Body of pancreas (tissue), 4 donors: ENCODE measurements at regions not wholly inside any gene's neighbourhood (a gene's known extent, or its start where the extent isn't known, plus 50 kb on each side); places are given as distances from the start of the nearest gene placed in this dataset.

Source experiments
- POLR2A ChIP-seq, 3 donors: fragments of 450-650 bp; IDR thresholded peaks; one replicate each; pipeline ENCODE4 v1.6.1; 2016; ENCODE audit warnings: antibody characterized with exemption in 3 of 3, mild to moderate bottlenecking in 2 of 3
- TF ChIP-seq, protein P1 (sequence below), 7 experiments: fragments of 450-650 bp in 4 of 7; fragments of 200-600 bp in 3 of 7; sonication (generic) in 3 of 7; IDR thresholded peaks; one replicate each; pipeline ENCODE4 v1.5.1; 2016 to 2019; ENCODE audit warnings: antibody characterized with exemption in 7 of 7

DNA sequence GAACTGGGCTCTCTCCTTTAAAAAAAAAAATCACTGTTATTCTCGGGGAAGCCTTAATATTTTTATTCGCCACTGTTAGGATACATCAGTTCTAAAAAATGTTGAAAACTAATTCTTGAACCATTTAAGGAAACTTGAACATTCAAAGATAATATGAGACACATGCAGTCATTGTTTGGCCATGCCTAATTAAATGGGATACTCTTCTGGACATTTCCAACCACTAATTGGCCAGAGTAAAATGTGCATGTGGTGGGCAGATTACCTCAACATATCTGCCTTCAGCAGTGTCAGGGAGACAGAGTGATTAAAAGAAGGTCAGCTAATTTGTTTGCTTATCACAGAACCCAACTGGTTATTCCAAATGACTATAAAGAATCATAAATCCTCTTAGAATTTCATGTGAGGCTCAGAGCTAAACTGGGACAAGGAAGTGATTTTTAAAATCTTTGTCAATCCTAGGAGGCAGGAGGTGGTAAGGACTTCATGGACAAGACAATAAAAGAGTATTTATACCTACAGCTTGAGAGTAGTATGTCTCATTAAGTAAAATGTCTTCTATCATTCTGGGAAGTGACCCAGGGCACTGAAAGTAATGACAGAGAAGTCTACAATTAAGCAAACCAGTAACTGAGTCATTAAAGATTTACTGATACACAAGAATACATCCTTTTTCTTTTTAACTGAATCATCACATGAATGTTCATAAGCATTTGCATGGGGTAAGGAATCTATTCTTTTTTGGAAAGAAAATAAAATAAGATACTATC is 242.9 kb upstream of the TRPM3 start:
- TF ChIP-seq, protein P1, sequence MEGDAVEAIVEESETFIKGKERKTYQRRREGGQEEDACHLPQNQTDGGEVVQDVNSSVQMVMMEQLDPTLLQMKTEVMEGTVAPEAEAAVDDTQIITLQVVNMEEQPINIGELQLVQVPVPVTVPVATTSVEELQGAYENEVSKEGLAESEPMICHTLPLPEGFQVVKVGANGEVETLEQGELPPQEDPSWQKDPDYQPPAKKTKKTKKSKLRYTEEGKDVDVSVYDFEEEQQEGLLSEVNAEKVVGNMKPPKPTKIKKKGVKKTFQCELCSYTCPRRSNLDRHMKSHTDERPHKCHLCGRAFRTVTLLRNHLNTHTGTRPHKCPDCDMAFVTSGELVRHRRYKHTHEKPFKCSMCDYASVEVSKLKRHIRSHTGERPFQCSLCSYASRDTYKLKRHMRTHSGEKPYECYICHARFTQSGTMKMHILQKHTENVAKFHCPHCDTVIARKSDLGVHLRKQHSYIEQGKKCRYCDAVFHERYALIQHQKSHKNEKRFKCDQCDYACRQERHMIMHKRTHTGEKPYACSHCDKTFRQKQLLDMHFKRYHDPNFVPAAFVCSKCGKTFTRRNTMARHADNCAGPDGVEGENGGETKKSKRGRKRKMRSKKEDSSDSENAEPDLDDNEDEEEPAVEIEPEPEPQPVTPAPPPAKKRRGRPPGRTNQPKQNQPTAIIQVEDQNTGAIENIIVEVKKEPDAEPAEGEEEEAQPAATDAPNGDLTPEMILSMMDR (IDR thresholded peaks at IDR 0.05), result no peak
- TF ChIP-seq POLR2A (IDR thresholded peaks at IDR 0.05), result no peak
